Endothelial cell of umbilical vein (primary cell): ENCODE measurements at regions not wholly inside any gene's neighbourhood (a gene's known extent, or its start where the extent isn't known, plus 50 kb on each side); places are given as distances from the start of the nearest gene placed in this dataset.
"Not testable (repeated sequence)": the region's sequence is repeated elsewhere in the genome, so short reads cannot be mapped to it uniquely, and the experiment has no call there.

Experiments used
- BruUV-seq: library from RNA; stranded (reverse); fragments of 400-500 nt; replicated peaks from 2 replicates; lab custom pipeline; 2021; lab: Mats Ljungman, UMichigan
- CTCF ChIA-PET: fragments of 300-600, 350-600 bp; sonication (Branson Sonifier 250); formaldehyde crosslinking; loops from one replicate; lab custom pipeline; 2021; ENCODE audit warnings: antibody characterized with exemption, inconsistent platforms; lab: Charles Lee
- POLR2A ChIA-PET: fragments of 300-600, 350-600 bp; sonication (Branson Sonifier 250); formaldehyde crosslinking; loops from one replicate; lab custom pipeline; 2021; ENCODE audit warnings: antibody characterized with exemption, inconsistent platforms; lab: Charles Lee
- DNase-seq: peaks from one replicate; pipeline ENCODE4 v3.0.0-alpha.2; 2011; ENCODE audit warnings: low read depth, low spot score
- FAIRE-seq: peaks from 2 replicates; lab custom pipeline; 2011; peaks lifted over from hg19 to GRCh38; lab: Jason Lieb, UNC
- H2AFZ ChIP-seq: 2 replicates; pipeline ENCODE4 v1.6.0; 2012; ENCODE audit warnings: low read depth, low read length, control low read depth, inconsistent platforms
- H3K27ac ChIP-seq: 2 replicates; pipeline ENCODE4 v1.5.1; 2011; ENCODE audit warnings: low read depth, mild to moderate bottlenecking, control low read depth, low read length, moderate library complexity; ENCODE audit not compliant: insufficient read depth
- H3K27me3 ChIP-seq, 2 experiments: 2 replicates each; pipeline versions ENCODE4 v1.6.0 to v1.6.1; 2011; ENCODE audit warnings: low read length in 2 of 2, mixed read lengths in 1 of 2; ENCODE audit not compliant: control insufficient read depth in 2 of 2, insufficient read depth in 2 of 2
- H3K36me3 ChIP-seq, 2 experiments: 2 replicates in 1 of 2; 3 replicates in 1 of 2; pipeline ENCODE4 v1.5.1; 2011; ENCODE audit warnings: low read length in 2 of 2, mild to moderate bottlenecking in 1 of 2, moderate library complexity in 1 of 2; ENCODE audit not compliant: control insufficient read depth in 2 of 2, insufficient read depth in 2 of 2; ENCODE audit errors: extremely low read depth in 1 of 2
- H3K4me1 ChIP-seq: 3 replicates; pipeline ENCODE4 v1.5.1; 2011; ENCODE audit warnings: mild to moderate bottlenecking, low read length; ENCODE audit not compliant: control insufficient read depth, insufficient read depth; ENCODE audit errors: extremely low read depth
- H3K4me2 ChIP-seq: 2 replicates; pipeline ENCODE4 v1.6.1; 2011; ENCODE audit warnings: low read length, control low read depth, mixed read lengths; ENCODE audit not compliant: insufficient read depth
- H3K4me3 ChIP-seq, 3 experiments: fragments of 200-600 bp in 1 of 3; sonication (generic), shearing (Covaris generic) in 1 of 3; replicated peaks in 1 of 3; 2 replicates each; pipeline ENCODE4 v1.5.1; 2011 to 2016; ENCODE audit warnings: control low read depth in 3 of 3, low read length in 3 of 3, mild to moderate bottlenecking in 2 of 3, inconsistent platforms in 1 of 3, low read depth in 1 of 3, moderate library complexity in 1 of 3; ENCODE audit not compliant: insufficient read depth in 1 of 3
- H3K79me2 ChIP-seq: 2 replicates; pipeline ENCODE4 v1.6.0; 2012; ENCODE audit warnings: low read length, inconsistent platforms; ENCODE audit not compliant: control insufficient read depth, insufficient read depth
- H3K9ac ChIP-seq: replicated peaks from 2 replicates; pipeline ENCODE3; 2011; ENCODE audit warnings: low read length, control low read depth; ENCODE audit not compliant: insufficient read depth; ENCODE audit errors: extremely low read depth
- H3K9me1 ChIP-seq: replicated peaks from 3 replicates; pipeline ENCODE4 v1.6.0; 2011; ENCODE audit warnings: mild to moderate bottlenecking, low read length; ENCODE audit not compliant: control insufficient read depth, insufficient read depth; ENCODE audit errors: extremely low read depth
- H3K9me3 ChIP-seq: replicated peaks from 2 replicates; pipeline ENCODE4 v1.5.1; 2012; ENCODE audit warnings: low read length, inconsistent platforms; ENCODE audit not compliant: control insufficient read depth, insufficient read depth
- H4K20me1 ChIP-seq: replicated peaks from 2 replicates; pipeline ENCODE3; 2011; ENCODE audit warnings: mild to moderate bottlenecking, low read length; ENCODE audit not compliant: control insufficient read depth, insufficient read depth; ENCODE audit errors: extremely low read depth
- dilution Hi-C: fragments of 300-500 bp; cut with MboI; formaldehyde crosslinking; loops from one replicate; pipeline ENCODE4 v1.15.0; 2019; ENCODE audit warnings: low sequenced_read_pairs; ENCODE audit not compliant: extremely low pct_ligation_motif_present
- intact Hi-C: fragments of 100-400 bp; cut with micrococcal nuclease; formaldehyde crosslinking; loops from one replicate; pipeline ENCODE4 v1.10.0; 2022

GRCh38 chr7:150139840-150140239, 183.3 kb upstream of the LRRC61 start:
- BruUV-seq, H3K4me3 ChIP-seq, H3K36me3 ChIP-seq, CTCF ChIA-PET, FAIRE-seq, H3K79me2 ChIP-seq, H3K9ac ChIP-seq, H2AFZ ChIP-seq, H3K4me2 ChIP-seq, POLR2A ChIA-PET, H3K9me3 ChIP-seq, dilution Hi-C loops, H3K9me1 ChIP-seq, H3K4me1 ChIP-seq, DNase-seq, H4K20me1 ChIP-seq, H3K27ac ChIP-seq, intact Hi-C loops, H3K27me3 ChIP-seq: not testable (repeated sequence)

- DNase-seq, H3K36me3 ChIP-seq, dilution Hi-C loops, POLR2A ChIA-PET, CTCF ChIA-PET, H3K27ac ChIP-seq, H3K9me1 ChIP-seq, H3K79me2 ChIP-seq, H3K4me1 ChIP-seq, H3K9me3 ChIP-seq, H4K20me1 ChIP-seq, H2AFZ ChIP-seq, H3K27me3 ChIP-seq, H3K9ac ChIP-seq, FAIRE-seq, H3K4me3 ChIP-seq, BruUV-seq, intact Hi-C loops, H3K4me2 ChIP-seq: not testable (repeated sequence)
These were observed 181.4 kb upstream of the LRRC61 start for GRCh38 chr7:150141525-150142345.

GRCh38 chr7:150146124-150146523, 177.0 kb upstream of the LRRC61 start:
- H3K36me3 ChIP-seq, H2AFZ ChIP-seq, CTCF ChIA-PET: not testable (repeated sequence)

GRCh38 chr7:150147524-150147923, 175.6 kb upstream of the LRRC61 start:
- H3K4me3 ChIP-seq, DNase-seq, H3K9me3 ChIP-seq, dilution Hi-C loops, H3K36me3 ChIP-seq, FAIRE-seq, H3K4me1 ChIP-seq, H4K20me1 ChIP-seq, BruUV-seq, POLR2A ChIA-PET, CTCF ChIA-PET, H3K9me1 ChIP-seq, H3K27ac ChIP-seq, H3K4me2 ChIP-seq, H2AFZ ChIP-seq, H3K27me3 ChIP-seq, H3K9ac ChIP-seq, H3K79me2 ChIP-seq, intact Hi-C loops: not testable (repeated sequence)

More at GRCh38 chr7:150146124-150146523, 177.0 kb upstream of the LRRC61 start:
- H4K20me1 ChIP-seq, H3K4me1 ChIP-seq, H3K79me2 ChIP-seq, H3K4me3 ChIP-seq, DNase-seq, H3K27ac ChIP-seq, H3K27me3 ChIP-seq, BruUV-seq, H3K9me3 ChIP-seq, POLR2A ChIA-PET, intact Hi-C loops, H3K9me1 ChIP-seq, H3K4me2 ChIP-seq, FAIRE-seq, H3K9ac ChIP-seq, dilution Hi-C loops: not testable (repeated sequence)
